HUDEP-2 (cell line): ENCODE measurements at regions not wholly inside any gene's neighbourhood (a gene's known extent, or its start where the extent isn't known, plus 50 kb on each side); places are given as distances from the start of the nearest gene placed in this dataset.
"Not testable (repeated sequence)": the region's sequence is repeated elsewhere in the genome, so short reads cannot be mapped to it uniquely, and the experiment has no call there.

Source experiments
- DNase-seq, 76 experiments: peaks; one replicate each; lab custom pipeline; 2025; ENCODE audit not compliant: unreplicated experiment in 76 of 76; lab: John Stamatoyannopoulos, UW

DNA sequence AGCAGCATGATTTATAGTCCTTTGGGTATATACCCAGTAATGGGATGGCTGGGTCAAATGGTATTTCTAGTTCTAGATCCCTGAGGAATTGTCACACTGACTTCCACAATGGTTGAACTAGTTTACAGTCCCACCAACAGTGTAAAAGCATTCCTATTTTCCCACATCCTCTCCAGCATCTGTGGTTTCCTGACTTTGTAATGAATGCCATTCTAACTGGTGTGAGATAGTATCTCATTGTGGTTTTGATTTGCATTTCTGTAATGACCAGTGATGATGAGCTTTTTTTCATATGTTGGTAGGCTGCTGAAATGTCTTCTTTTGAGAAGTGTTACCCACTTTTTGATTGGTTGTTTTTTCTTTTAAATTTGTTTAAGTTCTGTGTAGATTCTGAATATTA, 245.2 kb downstream of the SYT10 start:
- DNase-seq: not testable (repeated sequence)

DNA sequence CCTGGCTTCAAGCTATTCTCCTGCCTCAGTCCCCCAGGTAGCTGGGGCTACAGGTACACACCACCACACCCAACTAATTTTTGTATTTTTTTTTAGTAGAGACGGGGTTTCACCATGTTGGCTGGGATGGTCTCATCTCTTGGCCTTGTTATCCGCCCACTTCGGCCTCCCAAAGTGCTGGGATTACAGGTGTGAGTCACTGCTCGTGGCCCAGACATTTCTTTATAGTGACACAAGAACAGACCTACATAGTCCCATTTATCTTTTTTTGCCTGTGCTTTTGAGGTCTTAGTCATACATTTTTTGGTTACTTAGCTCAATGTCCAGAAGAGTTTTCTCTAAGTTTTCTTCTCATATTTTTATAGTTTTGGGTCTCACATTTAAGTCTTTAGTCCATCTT, 247.4 kb downstream of the SYT10 start:
- no peak for DNase-seq

DNA sequence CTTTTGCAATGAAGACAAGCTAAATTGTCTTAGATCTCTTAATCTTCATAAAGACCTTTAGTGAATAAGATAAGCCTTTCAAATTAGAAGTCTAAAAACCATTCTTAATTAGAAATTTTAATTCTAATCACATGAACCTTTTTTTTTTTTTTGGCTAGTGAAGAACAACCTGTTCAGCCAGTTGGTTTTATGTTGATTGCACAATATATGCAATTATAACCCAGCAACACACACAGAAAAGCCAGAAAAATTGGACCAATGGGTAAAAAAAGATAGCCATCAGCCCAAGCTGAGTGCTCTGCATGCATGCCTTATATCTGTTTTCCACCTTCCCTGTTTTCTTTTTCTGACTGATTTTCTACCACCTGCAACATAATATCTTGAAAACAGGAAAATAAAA, 252.2 kb downstream of the SYT10 start:
- DNase-seq: no peak

DNA sequence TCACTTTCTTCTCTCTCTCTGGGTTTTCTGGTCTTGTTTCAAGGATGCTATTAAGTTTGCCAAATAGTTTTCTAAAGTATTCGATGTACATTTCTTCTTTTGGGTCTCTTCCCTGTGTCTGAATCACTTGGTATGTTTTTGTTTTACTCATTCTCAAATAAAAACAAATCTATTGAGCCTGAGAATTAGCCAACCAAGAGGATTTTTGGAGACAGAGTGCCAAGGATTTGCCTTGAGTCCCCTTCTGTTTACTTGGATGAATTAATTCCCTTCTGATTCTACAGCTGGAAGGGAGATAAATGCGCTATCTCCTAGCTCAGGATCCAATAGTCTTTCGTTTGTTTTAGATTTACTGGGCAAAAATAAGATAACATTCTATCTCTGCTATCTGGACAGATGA, 255.5 kb downstream of the SYT10 start:
- DNase-seq: no peak

DNA sequence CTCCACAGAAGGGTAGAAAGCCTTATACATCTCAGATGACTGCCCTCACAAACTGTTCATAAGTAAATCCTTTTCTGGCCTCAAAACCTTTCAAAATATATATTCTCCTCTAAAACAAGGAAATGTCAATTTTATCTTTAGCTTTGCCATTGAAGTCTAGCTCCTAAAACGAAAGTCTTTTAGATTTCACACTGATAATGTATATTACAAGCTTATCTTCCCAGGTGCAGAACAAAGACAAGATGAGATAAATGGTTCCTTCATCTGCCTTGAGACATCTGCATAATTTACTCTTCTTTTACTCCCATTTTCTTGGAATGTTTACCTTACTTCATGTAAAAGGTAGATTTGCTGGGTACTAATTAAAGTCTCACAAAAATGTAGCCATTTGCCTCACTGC, 257.1 kb downstream of the SYT10 start:
- DNase-seq: no peak

DNA sequence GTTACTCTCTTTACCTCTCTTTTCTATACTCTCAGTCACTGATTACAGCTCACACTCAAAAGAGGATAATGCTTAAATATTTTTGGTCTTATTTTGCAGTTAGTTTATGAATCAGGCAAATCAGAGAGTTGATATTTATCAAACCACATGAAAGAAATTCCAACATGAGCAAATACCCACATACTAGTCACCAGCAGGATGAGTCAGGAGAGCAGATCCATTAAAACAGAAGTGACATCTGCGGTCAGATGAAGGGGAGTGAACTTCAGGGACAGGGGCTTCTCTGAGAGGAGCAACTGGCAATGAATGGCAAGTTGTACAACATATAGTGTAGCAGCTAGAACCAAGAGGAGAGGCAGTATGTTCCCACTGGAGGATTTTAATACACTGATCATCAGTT, 258.7 kb downstream of the SYT10 start:
- DNase-seq: no peak

DNA sequence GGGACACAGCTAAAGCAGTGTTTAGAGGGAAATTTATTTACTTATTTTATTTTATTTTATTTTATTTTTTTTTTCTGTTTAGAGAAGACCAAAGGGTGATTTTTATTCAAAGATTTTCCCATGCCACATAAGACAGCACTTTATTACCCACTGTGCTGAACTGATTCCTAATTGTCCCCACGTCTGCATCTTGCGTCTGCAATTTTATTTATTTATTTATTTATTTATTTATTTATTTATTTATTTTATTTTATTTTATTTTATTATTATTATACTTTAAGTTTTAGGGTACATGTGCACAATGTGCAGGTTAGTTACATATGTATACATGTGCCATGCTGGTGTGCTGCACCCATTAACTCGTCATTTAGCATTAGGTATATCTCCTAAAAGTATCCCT, 269.7 kb upstream of the PKP2 start:
- not testable (repeated sequence) for DNase-seq

DNA sequence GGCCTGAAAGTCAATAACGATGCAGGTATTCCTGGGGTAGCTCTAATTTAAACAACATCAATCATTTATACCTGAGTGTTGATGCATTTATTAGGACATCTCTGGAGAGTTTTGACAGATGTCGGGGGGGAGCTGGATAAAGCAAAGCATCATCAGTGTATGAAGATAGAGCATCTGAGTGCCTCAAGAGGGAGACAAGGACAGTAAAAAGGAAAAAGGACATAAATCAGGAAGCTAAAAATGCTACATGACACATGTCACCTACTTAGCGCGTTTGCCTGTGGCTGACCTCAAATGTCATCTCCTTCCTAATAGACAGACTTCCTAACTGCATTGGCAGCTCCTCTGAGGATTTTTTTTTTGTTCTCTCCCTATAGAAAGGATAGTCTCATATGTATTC, 259.5 kb upstream of the PKP2 start:
- DNase-seq: no peak

DNA sequence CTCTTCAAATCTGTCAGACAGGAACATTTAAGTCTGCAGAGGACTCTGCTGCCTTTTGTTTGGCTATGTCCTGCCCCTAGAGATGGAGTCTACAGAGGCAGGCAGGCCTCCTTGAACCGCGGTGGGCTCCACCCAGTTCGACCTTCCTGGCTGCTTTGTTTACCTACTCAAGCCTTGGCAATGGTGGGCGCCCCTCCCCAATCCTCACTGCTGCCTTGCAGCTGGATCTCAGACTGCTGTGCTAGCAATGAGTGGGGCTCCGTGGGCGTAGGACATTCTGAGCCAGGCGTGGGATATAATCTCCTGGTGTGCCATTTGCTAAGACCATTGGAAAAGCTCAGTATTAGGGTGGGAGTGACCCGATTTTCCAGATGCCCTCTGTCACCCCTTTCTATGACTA, 250.7 kb upstream of the PKP2 start:
- DNase-seq: not testable (repeated sequence)

DNA sequence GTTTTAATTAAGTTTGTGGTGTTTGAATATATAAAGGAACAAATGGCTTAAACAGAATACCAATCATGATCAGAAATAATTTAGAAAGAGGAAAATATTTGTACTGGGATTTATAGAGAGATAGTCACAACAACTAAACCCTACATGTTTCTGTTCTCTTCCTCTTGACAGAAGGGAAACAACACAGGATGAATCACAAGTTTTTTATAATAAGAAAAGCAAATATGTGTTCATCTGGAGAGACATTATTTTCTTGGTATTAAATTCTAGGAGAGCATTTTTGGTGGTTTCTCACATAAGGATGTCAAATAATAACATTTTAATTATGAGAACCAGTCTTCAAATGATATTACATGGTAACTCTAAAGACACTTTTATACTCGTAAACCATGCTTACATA, 232.9 kb upstream of the PKP2 start:
- DNase-seq: no peak

DNA sequence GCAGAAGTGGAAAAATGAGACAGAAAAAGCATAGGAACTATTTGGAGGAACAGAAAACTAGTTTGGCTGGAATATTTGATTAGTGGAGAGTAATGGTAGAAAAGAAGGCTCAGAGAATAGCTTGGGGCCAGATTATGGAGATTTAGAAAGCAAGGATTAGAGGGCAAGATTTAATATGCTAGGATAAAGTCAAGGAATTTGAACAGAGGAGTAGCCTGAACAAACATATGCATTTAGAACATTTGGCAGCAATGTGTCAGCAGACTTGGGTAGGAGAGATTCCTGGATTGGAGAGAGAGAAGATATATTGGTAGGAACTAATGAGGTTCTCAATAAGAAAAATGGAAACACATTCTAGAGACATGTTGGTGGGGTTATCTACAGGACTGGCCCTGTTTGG, 229.2 kb upstream of the PKP2 start:
- no peak for DNase-seq

DNA sequence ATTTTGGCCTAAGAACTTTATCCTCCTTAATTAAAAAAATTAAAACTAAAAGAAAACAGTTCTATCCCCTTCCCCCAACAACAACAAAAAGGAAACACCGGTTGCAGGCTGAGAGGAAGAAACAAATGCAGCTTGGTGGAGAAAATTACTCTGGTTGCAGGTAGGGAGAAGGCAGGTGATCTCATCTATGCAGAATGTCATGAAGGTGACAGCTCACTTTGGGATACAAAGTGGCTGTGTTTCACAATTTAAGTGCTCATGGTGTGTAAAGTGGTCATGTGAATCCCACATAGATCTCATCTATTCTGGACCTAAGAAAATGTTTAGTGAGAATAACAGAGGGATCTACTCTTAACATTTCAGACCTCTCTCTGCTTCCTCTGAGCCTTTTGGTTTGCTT, 219.7 kb upstream of the PKP2 start:
- no peak for DNase-seq

DNA sequence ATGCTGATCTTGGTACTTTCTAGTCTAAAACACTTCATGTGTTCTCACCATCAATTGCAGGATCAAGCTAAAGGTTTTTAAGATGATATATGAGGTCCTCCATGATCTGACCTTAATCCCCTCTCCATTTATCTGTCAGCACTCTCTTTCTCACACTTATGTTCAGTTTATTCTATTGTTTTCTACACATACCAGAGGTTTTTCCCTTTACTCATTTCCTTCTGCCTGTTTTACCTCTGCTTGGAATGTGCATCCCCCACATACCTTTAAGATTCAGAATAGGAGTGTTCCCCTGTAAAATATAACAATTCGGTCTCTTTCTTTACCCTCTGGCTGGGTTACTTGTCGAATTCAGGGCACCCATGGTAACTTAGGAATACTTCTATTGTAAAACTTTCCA, 219.1 kb upstream of the PKP2 start:
- DNase-seq: no peak

DNA sequence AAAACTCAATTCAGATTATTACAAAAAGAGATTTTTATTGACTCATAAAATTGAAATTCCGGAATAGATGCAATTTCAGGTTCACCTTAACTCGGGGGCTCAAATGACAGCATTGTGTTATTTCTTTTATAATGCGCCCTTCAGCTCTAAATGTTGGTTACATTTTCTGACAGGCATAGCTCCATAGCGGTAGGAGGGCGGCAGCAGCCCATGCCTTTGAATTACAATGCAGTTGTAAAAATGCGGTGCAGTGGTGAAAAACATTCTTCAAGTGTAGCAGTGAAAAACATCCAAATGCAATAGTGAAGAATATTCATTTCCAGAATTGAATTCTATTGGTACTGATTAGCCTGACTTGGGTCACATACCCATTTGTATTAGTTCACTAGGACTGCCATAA, 215.3 kb upstream of the PKP2 start:
- DNase-seq: no peak

DNA sequence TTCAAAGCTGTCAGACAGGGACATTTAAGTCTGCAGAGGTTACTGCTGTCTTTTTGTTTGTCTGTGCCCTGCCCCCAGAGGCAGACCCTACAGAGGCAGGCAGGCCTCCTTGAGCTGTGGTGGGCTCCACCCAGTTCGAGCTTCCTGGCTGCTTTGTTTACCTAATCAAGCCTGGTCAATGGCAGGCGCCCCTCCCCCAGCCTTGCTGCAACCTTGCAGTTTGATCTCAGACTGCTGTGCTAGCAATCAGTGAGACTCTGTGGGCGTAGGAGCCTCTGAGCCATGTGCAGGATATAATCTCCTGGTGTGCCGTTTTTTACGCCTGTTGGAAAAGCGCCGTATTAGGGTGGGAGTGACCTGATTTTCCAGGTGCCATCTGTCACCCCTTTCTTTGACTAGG, 211.2 kb upstream of the PKP2 start:
- DNase-seq: not testable (repeated sequence)

DNA sequence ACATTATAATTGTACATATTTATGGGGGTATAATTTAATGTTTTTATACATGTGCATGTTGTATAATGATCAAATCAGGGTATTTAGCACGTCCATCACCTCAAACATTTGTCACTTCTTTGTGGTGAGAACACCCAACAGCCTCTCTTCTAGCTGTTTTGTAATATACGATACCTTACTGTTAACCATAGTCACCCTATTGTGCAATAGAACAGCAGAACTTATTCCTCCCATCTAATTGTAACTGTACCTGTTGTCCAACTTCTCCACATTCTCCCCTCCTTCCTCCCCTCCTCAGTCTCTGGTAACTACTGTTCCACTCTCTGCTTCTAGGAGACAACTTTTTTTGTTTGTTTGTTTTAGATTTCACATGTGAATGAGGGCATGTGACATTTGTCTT, 197.0 kb upstream of the PKP2 start:
- no peak for DNase-seq

DNA sequence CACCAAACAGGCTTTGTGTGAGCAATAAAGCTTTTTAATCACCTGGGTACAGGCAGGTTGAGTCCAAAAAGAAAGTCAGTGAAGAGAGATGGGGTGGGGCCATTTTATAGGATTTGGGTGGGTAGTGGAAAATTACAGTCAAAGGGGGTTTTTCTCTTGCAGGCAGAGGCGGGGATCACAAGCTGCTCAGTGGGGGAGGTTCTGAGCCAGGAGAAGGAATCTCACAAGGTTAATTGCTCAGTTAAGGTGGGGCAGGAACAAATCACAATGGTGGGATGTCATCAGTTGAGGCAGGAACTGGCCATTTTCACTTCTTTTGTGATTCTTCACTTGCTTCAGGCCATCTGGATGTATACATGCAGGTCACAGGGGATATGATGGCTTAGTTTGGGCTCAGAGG, 191.3 kb upstream of the PKP2 start:
- DNase-seq: not testable (repeated sequence)

DNA sequence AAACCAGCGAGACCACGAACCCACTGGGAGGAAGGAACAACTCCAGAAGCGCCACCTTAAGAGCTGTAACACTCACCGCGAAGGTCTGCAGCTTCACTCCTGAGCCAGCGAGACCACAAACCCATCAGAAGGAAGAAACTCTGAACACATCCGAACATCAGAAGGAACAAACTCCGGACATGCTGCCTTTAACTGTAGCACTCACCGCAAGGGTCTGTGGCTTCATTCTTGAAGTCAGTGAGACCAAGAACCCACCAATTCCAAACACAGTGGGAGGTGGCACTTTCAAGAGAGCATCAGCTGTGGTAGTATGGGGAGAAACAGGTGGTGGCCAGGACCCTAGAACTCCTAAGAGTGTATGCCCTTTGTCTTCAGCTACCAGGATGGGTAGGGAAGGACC, 179.8 kb upstream of the PKP2 start:
- not testable (repeated sequence) for DNase-seq

DNA sequence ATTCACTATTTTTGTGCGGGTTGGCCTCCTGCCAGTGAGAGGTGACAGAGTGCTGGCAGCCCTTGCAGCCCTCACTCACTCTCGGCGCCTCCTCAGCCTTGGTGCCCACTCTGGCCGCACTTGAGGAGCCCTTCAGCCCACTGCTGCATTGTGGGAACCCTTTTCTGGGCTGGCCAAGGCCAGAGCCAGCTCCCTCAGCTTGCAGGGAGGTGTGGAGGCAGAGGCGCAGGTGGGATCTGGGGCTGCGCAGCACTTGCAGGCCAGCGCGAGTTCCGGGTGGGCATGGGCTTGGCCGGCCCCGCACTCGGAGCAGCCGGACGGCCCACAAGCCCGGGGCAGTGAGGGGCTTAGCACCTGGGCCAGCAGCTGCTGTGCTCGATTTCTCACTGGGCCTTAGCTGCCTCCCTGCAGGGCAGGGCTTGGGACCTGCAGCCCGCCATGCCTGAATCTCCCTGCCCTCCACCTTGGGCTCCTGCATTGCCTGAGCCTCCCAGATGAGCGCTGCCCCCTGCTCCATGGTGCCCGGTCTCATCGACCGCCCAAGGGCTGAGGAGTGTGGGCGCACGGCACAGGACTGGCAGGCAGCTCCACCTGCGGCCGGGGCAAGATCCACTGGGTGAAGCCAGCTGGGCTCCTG, 178.7 kb upstream of the PKP2 start:
- DNase-seq: not testable (repeated sequence)

DNA sequence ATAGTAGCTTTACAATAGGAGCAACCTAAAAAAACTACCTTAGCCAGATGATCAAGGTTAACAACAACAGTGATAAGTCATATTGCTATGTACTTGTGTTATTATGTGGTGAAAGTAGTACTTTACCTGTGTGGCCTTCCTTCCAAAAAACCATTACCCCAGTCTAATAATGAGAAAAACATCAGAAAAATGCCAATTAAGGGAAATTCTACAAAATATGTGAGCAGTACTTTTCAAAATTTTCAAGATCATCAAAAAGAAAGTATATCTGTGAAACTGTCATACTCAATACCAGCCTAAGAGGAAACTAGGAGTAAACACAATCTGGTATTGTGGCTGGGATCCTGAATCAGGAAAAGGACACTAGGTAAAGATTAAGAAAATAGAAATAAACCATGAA, 165.3 kb upstream of the PKP2 start:
- DNase-seq: no peak

DNA sequence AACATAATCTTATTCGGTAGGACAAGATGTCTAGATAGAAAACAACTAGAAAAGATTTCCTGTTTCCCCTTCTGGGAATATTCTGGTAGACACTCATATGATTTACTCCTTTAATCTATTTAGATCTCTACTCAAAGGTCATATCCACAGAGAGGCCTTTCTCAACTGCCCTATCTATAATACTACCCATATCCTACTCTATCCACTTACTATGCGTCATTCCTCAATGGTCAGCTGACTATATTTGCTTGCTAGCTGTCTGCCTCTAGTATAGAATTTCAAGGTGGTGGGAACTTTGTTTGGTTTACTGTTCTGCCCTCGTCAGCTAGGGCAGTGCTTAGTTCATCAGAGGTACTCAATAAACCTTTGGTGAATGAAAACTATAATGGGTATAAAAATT, 157.8 kb upstream of the PKP2 start:
- no peak for DNase-seq

DNA sequence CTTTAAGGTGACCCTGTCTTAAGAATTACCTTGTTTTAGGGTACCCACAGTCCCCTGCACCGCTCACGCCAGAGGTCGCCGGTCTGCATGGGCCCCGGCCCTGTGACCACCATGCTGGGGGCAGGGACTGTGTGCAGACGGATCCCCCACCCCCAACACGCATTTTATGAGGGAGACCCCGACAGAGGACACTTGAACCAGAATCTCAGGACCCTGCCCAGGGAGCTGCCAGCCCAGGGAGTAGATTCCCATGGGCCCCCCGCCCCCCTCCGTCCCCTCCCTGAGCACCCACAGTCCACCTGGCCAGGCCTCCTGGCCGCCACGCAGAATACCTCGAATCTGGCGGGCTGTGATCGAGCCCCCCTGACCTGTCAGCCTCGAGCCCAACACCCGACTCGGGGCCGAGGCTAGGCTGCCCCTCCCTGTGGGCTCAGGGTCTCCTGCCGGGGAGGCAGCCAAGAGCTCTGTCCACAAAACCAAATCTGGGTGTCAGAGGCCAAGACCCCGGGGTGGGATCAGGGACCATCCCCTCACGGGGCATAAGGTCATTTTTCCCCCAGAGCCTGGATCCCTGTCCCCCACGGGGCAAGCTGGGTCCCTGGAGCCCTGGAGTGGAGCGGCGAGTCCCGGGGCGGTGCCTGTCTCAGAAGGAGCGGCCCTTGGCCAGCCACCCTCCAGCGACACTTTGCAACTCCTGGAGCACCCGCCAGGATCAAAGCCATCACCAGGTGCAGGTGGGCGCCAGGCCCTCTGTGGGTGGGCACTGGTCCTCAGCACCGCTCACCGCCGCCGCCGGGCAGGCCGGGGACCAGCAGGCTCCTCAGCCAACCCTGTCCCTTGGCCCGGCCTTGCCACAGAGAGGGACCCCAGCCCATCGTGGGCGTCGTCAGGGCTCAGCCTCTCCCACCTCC, 155.8 kb upstream of the PKP2 start:
- DNase-seq: no peak
